Gastroesophageal sphincter (tissue), 3 donors: ENCODE measurements at regions not wholly inside any gene's neighbourhood (a gene's known extent, or its start where the extent isn't known, plus 50 kb on each side); places are given as distances from the start of the nearest gene placed in this dataset.

Source experiments
- POLR2AphosphoS5 ChIP-seq: sonication (generic); formaldehyde crosslinking; IDR thresholded peaks from one replicate; pipeline ENCODE4 v1.6.1; 2017; ENCODE audit warnings: antibody characterized with exemption
- TF ChIP-seq, protein P1 (sequence below), 4 experiments: fragments of 200-600 bp in 2 of 4; fragments of 450-650 bp in 2 of 4; sonication (generic) in 1 of 4; IDR thresholded peaks; one replicate each; pipeline ENCODE4 v1.5.1; 2017 to 2019; ENCODE audit warnings: antibody characterized with exemption in 4 of 4, mild to moderate bottlenecking in 2 of 4, moderate library complexity in 2 of 4

- TF ChIP-seq POLR2AphosphoS5, result no peak
- TF ChIP-seq, protein P1, sequence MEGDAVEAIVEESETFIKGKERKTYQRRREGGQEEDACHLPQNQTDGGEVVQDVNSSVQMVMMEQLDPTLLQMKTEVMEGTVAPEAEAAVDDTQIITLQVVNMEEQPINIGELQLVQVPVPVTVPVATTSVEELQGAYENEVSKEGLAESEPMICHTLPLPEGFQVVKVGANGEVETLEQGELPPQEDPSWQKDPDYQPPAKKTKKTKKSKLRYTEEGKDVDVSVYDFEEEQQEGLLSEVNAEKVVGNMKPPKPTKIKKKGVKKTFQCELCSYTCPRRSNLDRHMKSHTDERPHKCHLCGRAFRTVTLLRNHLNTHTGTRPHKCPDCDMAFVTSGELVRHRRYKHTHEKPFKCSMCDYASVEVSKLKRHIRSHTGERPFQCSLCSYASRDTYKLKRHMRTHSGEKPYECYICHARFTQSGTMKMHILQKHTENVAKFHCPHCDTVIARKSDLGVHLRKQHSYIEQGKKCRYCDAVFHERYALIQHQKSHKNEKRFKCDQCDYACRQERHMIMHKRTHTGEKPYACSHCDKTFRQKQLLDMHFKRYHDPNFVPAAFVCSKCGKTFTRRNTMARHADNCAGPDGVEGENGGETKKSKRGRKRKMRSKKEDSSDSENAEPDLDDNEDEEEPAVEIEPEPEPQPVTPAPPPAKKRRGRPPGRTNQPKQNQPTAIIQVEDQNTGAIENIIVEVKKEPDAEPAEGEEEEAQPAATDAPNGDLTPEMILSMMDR (IDR thresholded peaks at IDR 0.05), result no peak
Measured at GRCh38 chr3:20837676-20838302, 651.8 kb upstream of the SGO1 start.
